Effector CD4-positive, alpha-beta T cell (primary cell): ENCODE measurements at regions not wholly inside any gene's neighbourhood (a gene's known extent, or its start where the extent isn't known, plus 50 kb on each side); places are given as distances from the start of the nearest gene placed in this dataset.
"Not testable (repeated sequence)": the region's sequence is repeated elsewhere in the genome, so short reads cannot be mapped to it uniquely, and the experiment has no call there.

Experiments used
- DNase-seq: peaks from one replicate; pipeline ENCODE4 v3.0.0-alpha.2; 2020

DNA sequence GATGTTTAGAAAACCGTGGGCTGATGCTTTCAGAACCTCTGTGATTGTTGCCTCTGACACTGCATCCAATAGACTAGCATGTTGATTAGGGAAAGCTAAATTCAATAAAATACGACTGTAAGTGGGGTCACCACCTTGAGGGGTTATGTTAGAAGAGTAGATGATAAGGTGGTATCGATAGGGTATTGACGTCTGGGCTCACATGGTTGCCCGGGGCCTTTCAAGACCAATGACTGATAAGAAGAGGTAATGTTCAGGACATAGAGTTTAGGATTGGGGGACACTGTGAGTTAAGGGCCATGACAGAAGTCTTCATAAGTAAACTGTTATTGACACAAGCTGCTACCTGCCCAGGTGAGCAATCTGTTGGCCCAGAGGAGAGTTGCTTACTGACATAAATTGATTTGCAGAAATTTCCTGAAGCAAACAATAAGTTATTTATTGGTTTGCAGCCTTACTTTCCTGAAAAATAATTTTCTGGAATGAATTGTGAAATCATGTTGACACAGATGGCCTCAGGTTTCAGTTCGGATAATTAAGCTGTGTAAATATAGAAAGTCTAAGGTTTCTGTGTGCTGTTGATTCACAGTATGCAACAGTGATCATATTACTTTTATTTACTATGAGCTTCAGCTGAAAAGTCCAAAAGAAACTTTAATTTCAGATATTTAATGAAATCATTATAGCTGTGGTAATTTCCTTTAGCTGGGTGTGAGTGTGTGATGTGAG is 289.9 kb upstream of the PRSS16 start:
- not testable (repeated sequence) for DNase-seq

DNA sequence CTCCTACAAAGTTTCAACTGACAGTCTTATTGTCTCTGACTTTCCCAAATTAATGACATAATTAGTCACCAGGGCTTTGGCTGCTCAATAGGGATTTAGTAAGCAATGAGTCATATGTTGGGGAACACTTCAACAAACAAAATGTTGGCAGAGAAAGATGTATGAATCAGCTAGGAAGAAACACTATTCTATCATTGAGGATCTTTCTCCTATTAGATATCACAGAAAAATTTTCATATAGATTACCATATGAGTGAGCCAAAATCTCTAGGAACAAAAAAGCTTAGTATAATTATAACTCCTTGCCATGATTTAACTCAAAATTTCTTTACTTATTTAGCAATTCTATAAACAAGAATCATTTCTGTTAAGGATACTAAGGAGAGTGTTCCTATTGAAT is 286.3 kb upstream of the PRSS16 start:
- DNase-seq = not testable (repeated sequence)

DNA sequence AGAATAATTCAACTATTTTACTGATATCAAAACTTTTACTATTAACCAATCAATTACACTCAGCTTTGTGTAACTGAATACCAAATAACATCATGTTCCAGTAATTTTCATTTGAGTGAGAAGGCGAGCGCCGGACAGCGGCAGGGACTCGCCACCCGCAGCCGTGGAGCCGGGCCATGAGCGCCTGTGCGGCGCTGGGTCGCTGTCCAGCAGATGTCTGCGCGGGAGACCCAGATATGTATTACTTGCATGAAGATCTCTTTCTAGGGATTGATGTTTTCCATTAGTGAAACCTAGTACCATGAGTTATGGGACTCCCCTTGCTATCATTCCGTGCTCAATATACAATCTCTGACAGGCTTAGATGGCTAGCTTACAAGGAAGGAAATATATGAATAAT is 245.1 kb upstream of the PRSS16 start:
- DNase-seq = no peak

DNA sequence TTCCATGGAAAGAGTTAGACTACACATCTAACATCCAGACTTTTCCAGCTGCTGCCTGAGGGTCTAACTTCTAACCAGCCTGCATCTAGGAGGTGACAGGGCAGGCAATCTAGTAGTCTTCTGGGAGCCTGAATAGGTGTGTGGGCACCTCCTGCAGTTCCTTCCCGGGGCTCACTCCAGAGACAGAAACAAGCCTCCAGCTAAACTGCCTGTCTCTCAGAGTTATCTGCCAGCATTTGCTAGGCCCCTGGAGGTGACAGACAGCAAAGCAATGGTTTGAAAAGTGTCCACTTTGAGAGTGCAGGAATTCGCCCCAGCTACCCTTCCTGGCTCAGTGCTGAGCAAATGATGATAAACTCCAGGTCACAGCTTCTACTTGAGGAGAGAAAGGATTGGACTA is 240.5 kb upstream of the PRSS16 start:
- no peak for DNase-seq

DNA sequence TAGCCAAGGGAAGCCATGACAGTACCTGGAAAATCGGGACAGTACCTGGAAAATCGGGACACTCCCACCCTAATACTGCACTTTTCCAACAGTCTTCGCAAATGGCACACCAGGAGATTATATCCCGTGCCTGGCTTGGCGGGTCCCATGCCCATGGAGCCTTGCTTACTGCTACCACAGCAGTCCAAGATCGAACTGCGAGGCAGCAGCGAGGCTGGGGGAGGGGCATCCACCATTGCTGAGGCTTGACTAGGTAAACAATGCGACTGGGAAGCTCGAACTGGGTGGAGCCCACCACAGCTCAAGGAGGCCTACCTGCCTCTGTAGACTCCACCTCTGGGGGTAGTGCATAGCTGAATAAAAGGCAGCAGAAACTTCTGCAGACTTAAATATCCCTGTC is 238.9 kb upstream of the PRSS16 start:
- not testable (repeated sequence) for DNase-seq

DNA sequence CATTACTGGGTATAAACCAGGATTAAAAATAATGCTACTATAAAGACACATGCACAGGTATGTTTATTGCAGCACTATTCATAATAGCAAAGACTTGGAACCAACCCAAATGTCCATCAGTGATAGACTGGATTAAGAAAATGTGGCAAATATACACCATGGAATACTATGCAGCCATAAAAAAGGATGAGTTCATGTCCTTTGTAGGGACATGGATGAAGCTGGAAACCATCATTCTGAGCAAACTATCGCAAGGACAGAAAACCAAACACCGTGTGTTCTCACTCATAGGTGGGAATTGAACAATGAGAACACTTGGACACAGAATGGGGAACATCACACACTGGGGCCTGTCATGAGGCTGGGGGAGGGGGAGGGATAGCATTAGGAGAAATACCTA is 233.4 kb upstream of the PRSS16 start:
- DNase-seq = not testable (repeated sequence)

DNA sequence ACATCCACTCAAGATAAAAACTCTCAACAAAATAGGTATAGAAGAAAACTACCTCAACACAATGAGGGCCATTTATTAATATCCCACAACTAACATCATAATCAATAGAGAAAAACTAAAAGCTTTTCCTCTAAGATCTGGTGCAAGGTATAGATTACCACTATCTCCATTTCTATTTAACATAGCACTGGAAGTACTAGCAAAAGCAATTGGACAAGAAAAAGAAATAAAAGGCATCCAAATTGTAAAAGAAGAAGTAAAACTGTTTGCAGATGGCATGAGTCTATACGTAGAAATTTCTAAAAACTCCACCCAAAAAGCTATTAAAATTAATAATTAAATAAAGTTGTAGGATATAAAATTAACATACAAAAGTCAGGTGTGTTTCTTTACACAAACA is 230.8 kb upstream of the PRSS16 start:
- no peak for DNase-seq

DNA sequence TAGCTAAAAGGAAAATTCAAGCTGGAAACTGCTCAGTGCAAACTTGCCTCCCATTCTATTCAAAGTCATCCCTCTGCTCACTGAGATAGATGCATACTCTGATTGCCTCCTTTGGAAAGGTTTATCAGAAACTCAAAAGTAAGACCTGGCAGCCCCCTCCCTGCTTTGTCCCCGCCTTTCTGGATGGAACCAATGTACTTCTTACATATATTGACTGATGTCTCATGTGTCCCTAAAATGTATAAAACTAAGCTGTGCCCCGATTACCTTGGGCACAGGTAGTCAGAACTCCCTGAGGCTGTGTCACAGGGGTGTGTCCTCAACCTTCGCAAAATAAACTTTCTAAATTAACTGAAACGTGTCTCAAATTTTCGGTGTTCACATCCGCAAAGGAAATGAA is 229.1 kb upstream of the PRSS16 start:
- not testable (repeated sequence) for DNase-seq

DNA sequence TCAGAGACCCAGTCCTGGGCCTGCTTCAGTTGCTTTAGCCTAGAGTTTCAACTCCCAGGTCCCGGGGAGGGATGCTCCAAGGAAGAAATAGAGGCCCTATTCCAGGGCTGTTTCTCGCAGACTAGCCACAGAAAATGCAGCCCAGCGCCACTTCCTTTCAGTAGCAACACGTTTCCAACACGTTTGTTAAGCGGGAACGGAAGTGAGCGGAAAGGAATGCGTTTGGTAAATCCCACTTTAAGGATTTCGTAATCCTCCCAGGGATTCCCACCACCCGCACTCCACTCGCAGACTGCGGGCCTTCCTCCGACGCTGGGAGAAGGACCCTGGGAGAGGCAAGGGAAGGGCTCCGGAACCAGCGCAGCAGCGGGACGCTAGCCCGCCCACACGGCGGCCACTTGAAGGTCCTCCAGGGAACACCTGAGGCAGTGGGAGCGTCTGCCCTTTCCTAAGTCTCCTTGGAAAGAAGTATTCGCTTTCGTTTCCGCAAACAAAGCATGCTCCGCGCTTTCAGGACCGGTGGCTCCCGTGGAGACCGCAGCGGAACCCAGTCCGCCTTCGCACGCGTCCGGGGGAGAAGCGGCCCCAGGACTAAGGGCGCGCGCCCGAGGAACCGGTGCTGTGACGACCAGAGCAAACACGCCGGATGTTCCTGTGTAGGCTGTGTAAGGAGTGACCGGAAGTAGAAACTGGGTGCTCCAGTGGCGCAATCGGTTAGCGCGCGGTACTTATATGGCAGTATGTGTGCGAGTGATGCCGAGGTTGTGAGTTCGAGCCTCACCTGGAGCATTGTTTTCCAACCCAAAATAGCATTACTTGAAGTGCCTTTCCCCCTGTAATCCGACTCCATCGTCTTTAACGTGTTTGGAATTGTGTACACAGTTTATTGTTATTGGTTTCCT is 227.6 kb upstream of the PRSS16 start:
- no peak for DNase-seq

DNA sequence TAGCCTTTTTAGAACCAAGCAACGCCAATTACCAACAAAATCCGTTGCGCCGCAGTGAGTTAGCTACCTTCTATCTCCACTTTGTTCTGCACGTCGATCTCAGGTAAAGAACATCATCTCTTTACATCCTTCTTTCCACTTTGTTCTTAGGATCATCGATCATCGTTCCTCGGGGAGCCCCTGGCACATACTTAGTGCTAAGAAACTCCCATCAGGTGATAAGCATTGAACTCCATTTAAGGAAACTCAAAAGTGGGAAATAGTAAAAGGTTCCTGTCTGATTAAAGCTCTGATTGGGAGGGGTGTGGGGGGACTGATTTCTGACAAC is 227.0 kb upstream of the PRSS16 start:
- DNase-seq = no peak

DNA sequence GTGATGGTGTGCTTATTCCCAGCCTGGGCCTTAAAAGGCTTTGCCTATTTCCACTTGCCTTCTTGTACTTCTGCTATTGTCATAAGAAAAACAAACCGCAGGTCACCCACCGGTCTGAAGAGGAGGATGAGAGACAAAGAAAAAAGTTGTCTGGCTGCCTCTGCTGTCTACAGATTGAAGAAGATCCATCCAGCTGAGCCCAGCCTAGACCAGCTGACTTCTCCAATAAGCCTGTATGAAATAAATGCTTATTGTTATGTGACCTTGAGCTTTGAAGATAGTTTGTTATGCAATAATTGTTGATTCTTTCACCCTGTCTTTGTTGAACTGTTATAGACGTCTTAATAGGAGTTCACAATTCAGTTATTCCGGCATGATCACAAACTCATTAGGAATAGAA is 223.8 kb upstream of the PRSS16 start:
- DNase-seq = no peak

DNA sequence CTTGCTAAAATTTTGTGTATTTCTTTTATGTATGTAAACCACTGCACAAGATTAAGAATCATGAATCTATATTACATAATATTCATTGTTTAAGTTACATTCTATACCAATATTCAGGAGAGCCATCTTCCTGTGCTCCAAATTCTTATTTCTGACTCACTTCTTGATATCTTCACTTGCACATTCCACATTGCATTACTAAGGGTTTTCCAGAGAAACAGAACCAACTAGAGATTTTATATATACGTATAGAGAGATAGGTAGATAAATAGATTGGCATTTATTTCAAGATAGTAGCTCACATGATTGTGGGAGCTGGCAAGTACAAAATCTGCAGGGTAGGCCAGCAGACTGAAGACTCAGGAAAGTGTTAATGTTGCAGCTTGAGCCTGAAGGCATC is 222.2 kb upstream of the PRSS16 start:
- DNase-seq = no peak

DNA sequence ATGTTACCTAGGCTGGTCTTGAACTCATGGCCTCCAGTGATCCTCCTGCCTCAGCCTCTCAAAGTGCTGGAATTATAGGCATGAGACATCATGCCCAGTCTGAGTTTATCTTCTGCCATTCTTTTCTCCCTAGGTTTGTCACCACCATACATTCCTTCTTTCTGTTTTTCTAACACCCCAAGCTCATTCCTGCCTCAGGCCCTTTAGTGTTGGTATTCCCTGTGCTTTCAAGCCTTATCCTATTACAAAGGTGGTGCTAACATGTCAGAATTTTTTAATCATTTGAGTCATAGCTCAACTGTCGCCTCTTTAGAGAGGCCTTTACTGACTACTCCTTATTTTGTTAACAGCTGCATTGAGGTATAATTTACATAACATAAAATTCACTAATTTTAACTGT is 221.1 kb upstream of the PRSS16 start:
- DNase-seq = no peak

DNA sequence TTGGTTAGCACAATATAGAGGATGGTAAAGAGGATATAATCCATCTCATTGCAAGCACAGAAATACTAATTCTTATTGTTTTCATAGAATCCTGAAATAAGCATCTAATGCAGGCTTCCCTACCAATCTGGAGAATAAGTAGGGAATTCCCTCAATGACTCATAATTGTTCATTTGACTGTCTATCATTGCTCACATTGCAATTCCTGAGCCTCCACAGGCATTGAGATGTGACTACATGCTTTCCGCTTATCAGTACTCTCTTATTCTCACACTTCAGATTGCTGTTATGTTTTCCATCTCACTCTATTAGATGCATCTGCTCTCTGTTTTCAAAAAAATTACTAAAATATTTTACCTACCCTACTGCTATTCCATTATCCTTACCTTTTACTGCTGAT is 216.2 kb upstream of the PRSS16 start:
- no peak for DNase-seq

DNA sequence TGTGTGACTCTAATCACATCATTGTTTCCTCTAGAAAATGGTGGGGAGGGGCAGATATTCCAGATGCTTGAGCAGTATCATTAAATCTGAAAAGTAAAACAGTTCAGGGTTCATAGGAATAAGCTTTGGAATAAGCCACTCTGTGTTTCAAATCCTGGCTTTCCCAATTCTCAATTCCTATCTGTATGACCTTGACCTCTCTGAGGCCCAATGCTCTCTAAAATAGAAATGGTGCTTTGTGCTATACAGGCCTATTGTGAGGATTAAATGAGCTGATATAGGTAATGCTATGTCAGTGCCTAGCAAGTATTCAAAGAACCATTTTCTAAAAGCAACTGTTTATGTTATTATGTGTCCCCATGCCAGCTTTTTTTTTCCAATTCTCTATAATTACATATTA is 209.0 kb upstream of the PRSS16 start:
- DNase-seq = no peak

DNA sequence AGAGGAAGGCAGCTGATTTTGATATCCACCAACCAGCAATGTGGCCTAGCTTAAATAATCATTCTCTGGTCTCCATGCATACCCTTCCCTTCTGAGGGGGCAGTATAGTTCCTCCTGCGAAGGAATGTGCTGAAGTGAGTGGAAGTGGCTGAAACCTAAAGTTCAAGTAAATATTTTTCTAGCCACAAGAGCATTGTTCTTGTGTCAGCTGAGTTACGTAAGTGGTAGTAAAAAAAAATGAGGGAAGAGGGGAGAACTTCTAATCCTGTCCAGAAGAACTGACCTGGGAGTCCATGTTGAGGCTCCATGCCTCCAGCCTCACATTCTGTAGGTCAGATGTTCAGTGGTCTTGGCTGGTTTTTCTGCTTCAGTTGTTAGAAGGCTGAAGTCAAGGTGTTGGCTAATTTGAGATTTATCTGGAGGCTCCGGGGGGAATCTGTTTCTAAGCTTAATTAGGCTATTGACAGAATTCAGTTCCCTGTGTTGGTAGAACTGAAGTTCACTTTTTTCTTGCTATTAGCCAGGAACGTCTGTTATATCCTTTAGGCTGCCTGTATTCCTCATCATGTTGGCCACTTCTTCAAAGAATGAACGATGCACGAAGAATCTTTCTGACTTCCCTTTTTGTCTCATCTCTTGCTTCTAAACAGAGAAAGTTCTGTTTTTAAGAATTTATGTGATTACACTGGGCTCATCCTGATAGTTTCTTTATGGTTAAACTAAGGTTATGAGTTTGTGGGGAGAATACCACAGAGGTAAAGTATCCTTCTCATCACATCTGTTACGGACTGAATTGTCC is 207.1 kb upstream of the PRSS16 start:
- DNase-seq = no peak

DNA sequence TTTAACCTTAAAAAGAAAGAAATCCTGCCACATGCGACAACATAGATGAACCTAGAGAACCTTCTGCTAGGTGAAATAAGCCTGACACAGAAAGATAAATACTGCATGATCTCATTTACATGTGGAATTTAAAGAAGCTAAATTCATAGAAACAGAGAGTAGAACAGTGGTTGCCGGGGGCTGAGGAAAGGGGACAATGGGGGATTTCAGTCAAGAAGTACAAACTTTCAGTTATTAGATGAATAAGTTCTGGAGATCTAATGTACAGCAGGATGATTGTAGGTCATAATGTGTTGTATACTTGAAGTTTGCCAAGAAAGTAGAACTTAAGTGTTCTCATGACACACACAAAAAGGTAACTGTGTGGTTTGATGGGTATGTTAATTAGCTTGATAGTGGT is 204.3 kb upstream of the PRSS16 start:
- DNase-seq = no peak

DNA sequence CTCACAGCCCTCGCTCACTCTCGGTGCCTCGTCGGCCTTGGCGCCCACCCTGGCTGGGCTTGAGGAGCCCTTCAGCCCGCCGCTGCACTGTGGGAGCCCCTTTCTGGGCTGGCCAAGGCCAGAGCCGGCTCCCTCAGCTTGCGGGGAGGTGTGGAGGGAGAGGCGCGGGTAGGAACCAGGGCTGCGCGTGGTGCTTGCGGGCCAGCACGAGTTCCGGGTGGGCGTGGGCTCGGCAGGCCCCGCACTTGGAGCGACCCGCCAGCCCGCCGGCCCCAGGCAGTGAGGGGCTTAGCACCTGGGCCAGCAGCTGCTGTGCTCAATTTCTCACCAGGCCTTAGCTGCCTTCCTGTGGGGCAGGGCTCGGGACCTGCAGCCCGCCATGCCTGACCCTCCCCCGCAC is 202.4 kb upstream of the PRSS16 start:
- DNase-seq = not testable (repeated sequence)

DNA sequence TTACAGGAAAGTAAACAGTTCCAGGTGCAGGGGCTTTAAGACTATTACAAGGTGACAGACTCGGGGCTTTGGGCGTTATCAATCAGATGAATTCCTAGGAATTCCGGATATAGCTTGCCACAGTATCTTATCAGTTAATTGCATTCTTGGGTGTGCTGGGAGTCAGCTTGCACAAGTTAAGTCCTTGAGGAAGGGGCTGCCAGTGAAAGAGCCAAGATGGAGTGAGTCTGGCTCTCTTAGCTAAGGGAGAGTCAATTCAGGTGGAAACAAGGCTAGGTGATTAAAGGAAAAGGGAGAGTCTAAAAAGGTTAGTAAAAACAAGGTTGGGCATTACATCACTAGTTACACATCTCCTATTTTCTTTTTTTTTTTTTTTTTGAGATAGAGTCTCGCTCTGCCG is 199.8 kb upstream of the PRSS16 start:
- not testable (repeated sequence) for DNase-seq

DNA sequence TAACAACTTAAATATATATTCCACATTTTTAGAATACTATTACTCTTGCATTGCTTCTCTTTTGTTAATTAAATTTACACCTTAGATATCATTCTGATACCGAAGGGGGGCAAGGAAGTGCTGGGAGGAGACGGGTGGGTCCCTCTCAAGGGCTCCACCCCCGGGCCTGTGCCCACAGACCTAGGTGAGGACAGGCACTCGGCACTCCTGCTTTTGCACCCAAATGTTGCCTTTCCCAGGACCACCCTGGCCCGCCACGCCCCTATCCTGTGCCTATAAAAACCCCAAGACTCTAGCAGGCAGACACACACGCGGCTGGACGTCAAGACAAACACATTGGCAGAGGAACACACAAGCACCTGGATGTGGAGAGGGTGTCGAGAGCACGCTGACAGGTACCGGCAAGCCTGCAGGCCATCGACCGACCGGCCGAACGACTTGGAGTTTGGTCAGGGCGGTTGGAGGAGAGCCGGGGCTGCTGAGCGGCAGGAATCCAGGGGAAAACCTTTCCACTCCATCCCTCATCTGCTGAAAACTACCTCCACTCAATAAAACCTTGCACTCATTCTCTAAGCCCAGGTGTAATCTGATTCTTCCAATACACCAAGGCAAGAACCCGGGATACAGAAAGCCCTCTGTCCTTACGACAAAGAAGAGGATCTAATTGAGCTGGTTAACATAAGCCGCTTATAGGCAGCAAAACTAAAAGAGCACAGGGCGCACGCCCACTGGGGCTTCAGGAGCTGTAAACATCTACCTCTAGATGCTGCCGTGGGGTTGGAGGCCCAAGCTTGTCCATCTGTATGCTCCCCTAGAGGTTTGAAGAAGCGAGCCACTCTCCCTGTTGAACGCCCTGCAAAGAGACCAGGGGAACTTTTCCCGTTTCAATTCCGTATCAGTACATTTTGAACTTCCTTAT is 197.4 kb upstream of the PRSS16 start:
- no peak for DNase-seq

DNA sequence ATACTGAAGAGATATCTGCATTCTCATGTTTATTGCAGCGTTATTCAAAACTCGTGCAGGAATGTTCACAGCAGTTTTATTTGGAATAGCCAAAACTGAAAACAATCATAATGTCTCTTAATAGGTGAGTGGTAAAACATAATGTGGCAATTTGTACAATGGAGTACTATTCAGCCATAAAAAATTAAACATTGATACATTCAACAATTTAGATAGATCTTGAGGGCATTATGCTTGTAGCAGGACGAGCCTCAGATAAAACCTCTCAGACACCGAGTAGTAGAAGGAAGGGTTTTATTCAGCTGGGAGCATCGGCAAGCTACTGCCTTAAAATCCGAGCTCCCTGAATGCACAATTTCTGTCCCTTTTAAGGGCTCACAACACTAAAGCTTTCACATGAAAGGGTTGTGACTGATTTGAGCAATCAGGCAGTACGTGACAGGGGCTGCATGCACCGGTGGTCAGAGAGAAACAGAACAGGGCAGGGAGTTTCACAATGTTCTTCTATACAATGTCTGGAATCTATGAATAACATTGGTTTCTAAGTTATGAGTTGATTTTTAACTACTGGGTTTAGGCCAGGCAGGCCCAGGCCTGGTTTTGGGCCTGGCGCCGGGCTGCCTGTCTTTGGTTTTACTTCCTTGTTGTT is 195.3 kb upstream of the PRSS16 start:
- not testable (repeated sequence) for DNase-seq

DNA sequence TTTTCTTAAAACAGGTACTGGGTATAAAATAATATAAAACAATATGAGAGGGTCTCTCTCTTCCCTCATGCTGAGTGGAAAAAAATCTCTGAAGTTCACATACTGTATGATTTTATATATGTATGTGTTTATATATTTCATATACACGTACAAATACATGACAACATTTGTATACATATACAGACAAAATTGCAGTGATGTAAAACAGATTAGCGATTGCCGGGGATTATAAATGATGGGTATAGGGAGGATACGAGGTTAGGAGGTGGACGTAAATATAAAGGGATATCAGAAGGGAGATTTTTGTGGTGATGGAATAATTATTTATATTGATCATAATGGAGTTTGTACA is 194.8 kb upstream of the PRSS16 start:
- DNase-seq = no peak
